HEK293 (cell line): ENCODE measurements at regions not wholly inside any gene's neighbourhood (a gene's known extent, or its start where the extent isn't known, plus 50 kb on each side); places are given as distances from the start of the nearest gene placed in this dataset.

Experiments used
- CTCF ChIA-PET: fragments of 350-600 bp; formaldehyde crosslinking; extraction: SDS; loops from one replicate; lab custom pipeline; 2021; ENCODE audit warnings: antibody characterized with exemption; lab: Yijun Ruan, JAX
- POLR2A ChIA-PET: fragments of 300-600 bp; formaldehyde crosslinking; extraction: SDS; loops from one replicate; lab custom pipeline; 2020; ENCODE audit warnings: antibody characterized with exemption, inconsistent platforms; lab: Yijun Ruan, JAX
- H3K27ac ChIP-seq: fragments of 200-500 bp; sonication (Bioruptor generic); 2 replicates; pipeline ENCODE4 v1.5.1; 2014; ENCODE audit warnings: low read depth, low read length, control low read depth, inconsistent platforms; ENCODE audit errors: extremely low read depth
- H3K36me3 ChIP-seq, 2 experiments: fragments of 200-500 bp in 1 of 2; sonication (Bioruptor generic) in 1 of 2; 1 replicate in 1 of 2; 2 replicates in 1 of 2; pipeline ENCODE4 v1.5.1; 2014 to 2017; ENCODE audit warnings: inconsistent platforms in 2 of 2, low read length in 2 of 2; ENCODE audit not compliant: control insufficient read depth in 2 of 2, insufficient read depth in 1 of 2
- H3K4me1 ChIP-seq: fragments of 200-500 bp; sonication (Bioruptor generic); 2 replicates; pipeline ENCODE4 v1.5.1; 2014; ENCODE audit warnings: mild to moderate bottlenecking, low read length, inconsistent platforms; ENCODE audit not compliant: control insufficient read depth, insufficient read depth
- H3K4me3 ChIP-seq: 2 replicates; pipeline ENCODE4 v1.5.1; 2011; ENCODE audit warnings: low read depth, mild to moderate bottlenecking, control low read depth, low read length, moderate library complexity
- H3K9me3 ChIP-seq: fragments of 200-500 bp; sonication (Bioruptor generic); 2 replicates; pipeline ENCODE4 v1.5.1; 2014; ENCODE audit warnings: low read depth, low read length, inconsistent platforms; ENCODE audit not compliant: control insufficient read depth, insufficient read depth
- BCL11B ChIP-seq: fragments of 450-650 bp; formaldehyde crosslinking; IDR thresholded peaks from 2 replicates; pipeline ENCODE4 v1.5.1; 2016; ENCODE audit warnings: low read depth, missing biosample characterization, missing genetic modification characterization
- INSM2 ChIP-seq: fragments of 450-650 bp; formaldehyde crosslinking; IDR thresholded peaks from 2 replicates; pipeline ENCODE4 v1.5.1; 2016; ENCODE audit warnings: missing biosample characterization, missing genetic modification characterization
- KLF7 ChIP-seq: fragments of 450-650 bp; formaldehyde crosslinking; IDR thresholded peaks from 2 replicates; pipeline ENCODE4 v1.5.1; 2016; ENCODE audit warnings: missing biosample characterization, missing genetic modification characterization, borderline replicate concordance
- SP3 ChIP-seq: fragments of 450-650 bp; formaldehyde crosslinking; IDR thresholded peaks from 2 replicates; pipeline ENCODE4 v1.5.1; 2016; ENCODE audit warnings: missing biosample characterization, missing genetic modification characterization
- ZFP69B ChIP-seq: fragments of 450-650 bp; formaldehyde crosslinking; IDR thresholded peaks from 2 replicates; pipeline ENCODE4 v1.5.1; 2016; ENCODE audit warnings: missing biosample characterization, missing genetic modification characterization
- ZNF114 ChIP-seq: fragments of 450-650 bp; formaldehyde crosslinking; IDR thresholded peaks from 2 replicates; pipeline ENCODE4 v1.5.0; 2017; ENCODE audit warnings: missing biosample characterization, missing genetic modification characterization
- ZNF121 ChIP-seq: fragments of 450-650 bp; formaldehyde crosslinking; IDR thresholded peaks from 2 replicates; pipeline ENCODE4 v1.5.1; 2016; ENCODE audit warnings: missing biosample characterization, missing genetic modification characterization
- ZNF146 ChIP-seq: fragments of 450-650 bp; formaldehyde crosslinking; IDR thresholded peaks from 2 replicates; pipeline ENCODE4 v1.5.1; 2016; ENCODE audit warnings: missing biosample characterization, missing genetic modification characterization
- ZNF248 ChIP-seq: fragments of 450-650 bp; formaldehyde crosslinking; IDR thresholded peaks from 2 replicates; pipeline ENCODE4 v1.5.1; 2017; ENCODE audit warnings: missing biosample characterization, missing genetic modification characterization
- ZNF335 ChIP-seq: fragments of 450-650 bp; formaldehyde crosslinking; conservative IDR thresholded peaks from 2 replicates; pipeline ENCODE4 v1.5.1; 2016; ENCODE audit warnings: missing biosample characterization, missing genetic modification characterization
- ZNF362 ChIP-seq: fragments of 450-650 bp; formaldehyde crosslinking; IDR thresholded peaks from 2 replicates; pipeline ENCODE4 v1.5.1; 2016; ENCODE audit warnings: missing biosample characterization, missing genetic modification characterization
- ZNF473 ChIP-seq: fragments of 450-650 bp; formaldehyde crosslinking; IDR thresholded peaks from 2 replicates; pipeline ENCODE4 v1.5.1; 2017; ENCODE audit warnings: missing biosample characterization, missing genetic modification characterization
- ZNF514 ChIP-seq: fragments of 450-650 bp; formaldehyde crosslinking; IDR thresholded peaks from 2 replicates; pipeline ENCODE4 v1.5.1; 2016; ENCODE audit warnings: missing biosample characterization, missing genetic modification characterization
- ZNF571 ChIP-seq: fragments of 450-650 bp; formaldehyde crosslinking; IDR thresholded peaks from 2 replicates; pipeline ENCODE4 v1.5.0; 2017; ENCODE audit warnings: missing biosample characterization, missing genetic modification characterization
- ZSCAN23 ChIP-seq: fragments of 450-650 bp; formaldehyde crosslinking; IDR thresholded peaks from 2 replicates; pipeline ENCODE4 v1.5.1; 2016; ENCODE audit warnings: missing biosample characterization, missing genetic modification characterization
- TF ChIP-seq, protein P1 (sequence below): fragments of 450-650 bp; formaldehyde crosslinking; conservative IDR thresholded peaks from 2 replicates; pipeline ENCODE4 v1.5.1; 2016; ENCODE audit warnings: low read depth, missing biosample characterization, missing genetic modification characterization
- TF ChIP-seq, protein P2 (sequence below): fragments of 450-650 bp; formaldehyde crosslinking; IDR thresholded peaks from 2 replicates; pipeline ENCODE4 v1.5.1; 2016; ENCODE audit warnings: missing biosample characterization, missing genetic modification characterization

DNA sequence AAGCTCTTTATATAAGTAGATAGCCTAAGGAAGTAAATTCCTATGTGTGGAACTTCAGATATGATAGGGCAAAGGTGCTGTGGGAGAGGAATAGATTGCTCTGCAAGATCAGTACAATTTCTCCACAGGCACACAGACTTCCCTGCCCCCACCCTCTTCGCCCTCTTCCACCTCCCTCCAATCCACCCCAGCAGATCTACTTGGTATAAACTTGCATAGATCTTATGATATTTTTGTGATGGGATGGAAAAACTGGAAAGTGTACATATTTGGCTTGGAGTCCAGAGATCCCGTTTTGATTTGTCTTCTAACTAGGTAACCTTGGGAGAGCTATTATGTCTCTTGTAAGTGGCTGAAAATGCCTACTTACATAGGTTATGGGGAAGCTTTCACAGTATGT lies 586.3 kb upstream of the USP24 start:
- Histone ChIP-seq H3K27ac (no peak overlapping the region), H3K9me3 (no peaks in the 10 kb centered on the region), H3K4me1 (no peaks in the 10 kb centered on the region), H3K4me3 (no peak overlapping the region), H3K36me3 (no peaks in the 10 kb centered on the region)
- TF ChIP-seq ZNF114 (tag by site-specific recombination) (no peak), ZNF362 (tag by site-specific recombination) (no peak), ZFP69B (tag by site-specific recombination) (no peak), INSM2 (tag by site-specific recombination) (no peak), ZNF473 (tag by site-specific recombination) (no peak), ZNF121 (tag by site-specific recombination) (no peak), ZNF571 (tag by site-specific recombination) (no peak)
- TF ChIP-seq, protein P1, sequence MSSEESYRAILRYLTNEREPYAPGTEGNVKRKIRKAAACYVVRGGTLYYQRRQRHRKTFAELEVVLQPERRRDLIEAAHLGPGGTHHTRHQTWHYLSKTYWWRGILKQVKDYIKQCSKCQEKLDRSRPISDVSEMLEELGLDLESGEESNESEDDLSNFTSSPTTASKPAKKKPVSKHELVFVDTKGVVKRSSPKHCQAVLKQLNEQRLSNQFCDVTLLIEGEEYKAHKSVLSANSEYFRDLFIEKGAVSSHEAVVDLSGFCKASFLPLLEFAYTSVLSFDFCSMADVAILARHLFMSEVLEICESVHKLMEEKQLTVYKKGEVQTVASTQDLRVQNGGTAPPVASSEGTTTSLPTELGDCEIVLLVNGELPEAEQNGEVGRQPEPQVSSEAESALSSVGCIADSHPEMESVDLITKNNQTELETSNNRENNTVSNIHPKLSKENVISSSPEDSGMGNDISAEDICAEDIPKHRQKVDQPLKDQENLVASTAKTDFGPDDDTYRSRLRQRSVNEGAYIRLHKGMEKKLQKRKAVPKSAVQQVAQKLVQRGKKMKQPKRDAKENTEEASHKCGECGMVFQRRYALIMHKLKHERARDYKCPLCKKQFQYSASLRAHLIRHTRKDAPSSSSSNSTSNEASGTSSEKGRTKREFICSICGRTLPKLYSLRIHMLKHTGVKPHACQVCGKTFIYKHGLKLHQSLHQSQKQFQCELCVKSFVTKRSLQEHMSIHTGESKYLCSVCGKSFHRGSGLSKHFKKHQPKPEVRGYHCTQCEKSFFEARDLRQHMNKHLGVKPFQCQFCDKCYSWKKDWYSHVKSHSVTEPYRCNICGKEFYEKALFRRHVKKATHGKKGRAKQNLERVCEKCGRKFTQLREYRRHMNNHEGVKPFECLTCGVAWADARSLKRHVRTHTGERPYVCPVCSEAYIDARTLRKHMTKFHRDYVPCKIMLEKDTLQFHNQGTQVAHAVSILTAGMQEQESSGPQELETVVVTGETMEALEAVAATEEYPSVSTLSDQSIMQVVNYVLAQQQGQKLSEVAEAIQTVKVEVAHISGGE (tag by site-specific recombination) = no peak
- TF ChIP-seq, protein P2, sequence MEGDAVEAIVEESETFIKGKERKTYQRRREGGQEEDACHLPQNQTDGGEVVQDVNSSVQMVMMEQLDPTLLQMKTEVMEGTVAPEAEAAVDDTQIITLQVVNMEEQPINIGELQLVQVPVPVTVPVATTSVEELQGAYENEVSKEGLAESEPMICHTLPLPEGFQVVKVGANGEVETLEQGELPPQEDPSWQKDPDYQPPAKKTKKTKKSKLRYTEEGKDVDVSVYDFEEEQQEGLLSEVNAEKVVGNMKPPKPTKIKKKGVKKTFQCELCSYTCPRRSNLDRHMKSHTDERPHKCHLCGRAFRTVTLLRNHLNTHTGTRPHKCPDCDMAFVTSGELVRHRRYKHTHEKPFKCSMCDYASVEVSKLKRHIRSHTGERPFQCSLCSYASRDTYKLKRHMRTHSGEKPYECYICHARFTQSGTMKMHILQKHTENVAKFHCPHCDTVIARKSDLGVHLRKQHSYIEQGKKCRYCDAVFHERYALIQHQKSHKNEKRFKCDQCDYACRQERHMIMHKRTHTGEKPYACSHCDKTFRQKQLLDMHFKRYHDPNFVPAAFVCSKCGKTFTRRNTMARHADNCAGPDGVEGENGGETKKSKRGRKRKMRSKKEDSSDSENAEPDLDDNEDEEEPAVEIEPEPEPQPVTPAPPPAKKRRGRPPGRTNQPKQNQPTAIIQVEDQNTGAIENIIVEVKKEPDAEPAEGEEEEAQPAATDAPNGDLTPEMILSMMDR (tag by site-specific recombination) = no peak
- POLR2A ChIA-PET = no interaction called here
- CTCF ChIA-PET = no interaction called here

DNA sequence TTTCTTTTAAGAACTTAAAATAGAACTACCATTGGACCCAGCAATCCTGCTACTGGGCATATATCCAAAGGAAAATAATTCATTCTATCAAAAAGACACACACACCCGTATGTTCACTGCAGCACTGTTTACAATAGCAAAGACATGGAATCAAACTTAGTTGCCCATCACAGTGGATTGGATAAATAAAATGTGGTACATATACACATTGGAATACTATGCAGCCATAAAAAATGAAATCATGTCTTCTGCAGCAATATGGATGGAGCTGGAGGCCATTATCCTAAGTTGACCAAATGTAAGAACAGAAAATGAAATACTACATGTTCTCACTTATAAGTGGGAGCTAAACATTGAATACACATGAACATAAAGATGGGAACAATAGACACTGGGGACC lies 585.3 kb upstream of the USP24 start:
- H3K36me3 ChIP-seq = no peaks in the 10 kb centered on the region
- ChIA-PET CTCF (no interaction called here), POLR2A (no interaction called here)
- H3K4me1 ChIP-seq = no peaks in the 10 kb centered on the region
- no peak overlapping the region for H3K27ac ChIP-seq
- TF ChIP-seq ZNF514 (tag by site-specific recombination) = no peak
- no peak for TF ChIP-seq ZSCAN23
- TF ChIP-seq ZNF248 = no peak
- TF ChIP-seq KLF7 (tag by site-specific recombination) = no peak
- TF ChIP-seq ZNF146 (tag by site-specific recombination) = peak; percentile 76
- TF ChIP-seq SP3 (tag by site-specific recombination) = no peak
- H3K9me3 ChIP-seq = no peaks in the 10 kb centered on the region
- no peak overlapping the region for H3K4me3 ChIP-seq

DNA sequence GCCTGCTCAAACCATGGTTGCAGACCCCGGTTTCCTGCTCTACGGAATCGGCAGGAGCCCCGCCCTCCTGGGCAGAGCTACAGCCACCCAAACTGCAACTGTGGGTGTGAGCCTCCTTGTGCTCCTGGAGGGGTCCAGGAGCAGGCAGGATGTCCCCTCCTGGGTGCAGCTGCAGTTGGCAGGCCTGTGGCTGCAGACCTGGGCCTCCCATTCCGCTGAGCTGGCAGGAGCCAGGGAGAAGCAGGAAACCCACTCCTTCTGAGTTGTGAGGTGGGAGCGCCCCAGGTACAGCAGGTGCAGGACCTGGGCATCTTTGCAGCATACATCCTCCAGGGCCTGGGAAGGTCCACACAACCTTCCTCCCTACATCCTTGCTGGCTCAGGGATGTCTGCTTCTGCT lies 578.7 kb upstream of the USP24 start:
- Histone ChIP-seq H3K4me3 (no peak overlapping the region), H3K27ac (no peak overlapping the region), H3K36me3 (no peaks in the 10 kb centered on the region), H3K4me1 (no peaks in the 10 kb centered on the region), H3K9me3 (no peaks in the 10 kb centered on the region)
- no peak for TF ChIP-seq BCL11B (tag by site-specific recombination)
- no peak for TF ChIP-seq ZNF335 (tag by site-specific recombination)
- POLR2A ChIA-PET = no interaction called here
- CTCF ChIA-PET = no interaction called here
